ENCODE measurements at regions not wholly inside any gene's neighbourhood (a gene's known extent, or its start where the extent isn't known, plus 50 kb on each side); places are given as distances from the start of the nearest gene placed in this dataset.
A peak's percentile ranks its signal among the peaks of the same experiment; 100 is the strongest.
"Not testable (repeated sequence)": the region's sequence is repeated elsewhere in the genome, so short reads cannot be mapped to it uniquely, and the experiment has no call there.

- no peak for TF ChIP-seq CTCF (conservative IDR thresholded peaks at IDR 0.05; ENCODE audit: low read depth, low read length)
- no peak overlapping the region for H3K4me3 ChIP-seq (ENCODE audit: low read depth, low read length)
- DNase-seq (ENCODE audit: low read depth): no peak
These were observed 131.8 kb upstream of the PRKCQ start for GRCh38 chr10:6711881-6712280.

- no peak overlapping the region for H3K4me3 ChIP-seq (ENCODE audit: low read depth, low read length)
- DNase-seq (ENCODE audit: low read depth): no peak
- no peak for TF ChIP-seq CTCF (conservative IDR thresholded peaks at IDR 0.05; ENCODE audit: low read depth, low read length)
These were observed 131.3 kb upstream of the PRKCQ start for GRCh38 chr10:6711408-6711841.

GRCh38 chr10:6707352-6707751, 127.3 kb upstream of the PRKCQ start:
- DNase-seq (ENCODE audit: low read depth): no peak
- H3K4me3 ChIP-seq (ENCODE audit: low read depth, low read length): no peak overlapping the region
- TF ChIP-seq CTCF (conservative IDR thresholded peaks at IDR 0.05; ENCODE audit: low read depth, low read length): no peak

GRCh38 chr10:6706725-6707124, 126.6 kb upstream of the PRKCQ start:
- no peak for DNase-seq (ENCODE audit: low read depth)
- H3K4me3 ChIP-seq (ENCODE audit: low read depth, low read length): no peak overlapping the region
- TF ChIP-seq CTCF (conservative IDR thresholded peaks at IDR 0.05; ENCODE audit: low read depth, low read length): no peak

- DNase-seq (ENCODE audit: low read depth): no peak
- no peak for TF ChIP-seq CTCF (conservative IDR thresholded peaks at IDR 0.05; ENCODE audit: low read depth, low read length)
- no peak overlapping the region for H3K4me3 ChIP-seq (ENCODE audit: low read depth, low read length)
These were observed 124.8 kb upstream of the PRKCQ start for GRCh38 chr10:6704896-6705295.

- not testable (repeated sequence) for H3K4me3 ChIP-seq (ENCODE audit: low read depth, low read length); DNase-seq (ENCODE audit: low read depth)
These were observed 122.8 kb upstream of the PRKCQ start for GRCh38 chr10:6702833-6703232.

- DNase-seq (ENCODE audit: low read depth): no peak
- TF ChIP-seq CTCF (conservative IDR thresholded peaks at IDR 0.05; ENCODE audit: low read depth, low read length): no peak
These were observed 122.0 kb upstream of the PRKCQ start for GRCh38 chr10:6702030-6702429.

GRCh38 chr10:6701289-6701688, 121.2 kb upstream of the PRKCQ start:
- peak; percentile 7 for DNase-seq (ENCODE audit: low read depth)
- TF ChIP-seq CTCF (conservative IDR thresholded peaks at IDR 0.05; ENCODE audit: low read depth, low read length): peak; percentile 10
- H3K4me3 ChIP-seq (ENCODE audit: low read depth, low read length): no peak overlapping the region

More at GRCh38 chr10:6702030-6702429, 122.0 kb upstream of the PRKCQ start:
- H3K4me3 ChIP-seq (ENCODE audit: low read depth, low read length): no peak overlapping the region
